Mucosa of descending colon (tissue), 3 donors: ENCODE measurements at regions not wholly inside any gene's neighbourhood (a gene's known extent, or its start where the extent isn't known, plus 50 kb on each side); places are given as distances from the start of the nearest gene placed in this dataset.

ENCODE experiments used
- ATAC-seq: fragments of 200-7000 bp; cut with Tn5 transposase; one replicate; pipeline ENCODE4 v1.9.1; 2020; ENCODE audit warnings: mild to moderate bottlenecking, moderate library complexity
- DNase-seq, 3 donors: peaks; one replicate each; pipeline ENCODE4 v3.0.0-alpha.2; 2020
- H3K36me3 ChIP-seq: fragments of 200-600 bp; one replicate; pipeline ENCODE4 v1.8.0; 2021; ENCODE audit warnings: low read depth, mild to moderate bottlenecking
- H3K4me1 ChIP-seq: fragments of 200-600 bp; one replicate; pipeline ENCODE4 v1.8.0; 2021; ENCODE audit warnings: low read depth, mild to moderate bottlenecking
- H3K4me3 ChIP-seq: fragments of 200-600 bp; one replicate; pipeline ENCODE4 v1.8.0; 2021; ENCODE audit warnings: mild to moderate bottlenecking
- H3K9me3 ChIP-seq: fragments of 200-600 bp; one replicate; pipeline ENCODE4 v1.8.0; 2021; ENCODE audit warnings: mild to moderate bottlenecking
- CTCF ChIP-seq: fragments of 200-600 bp; IDR thresholded peaks from one replicate; pipeline ENCODE4 v1.8.0; 2022; ENCODE audit warnings: antibody characterized with exemption, mild to moderate bottlenecking
- intact Hi-C, 2 donors: fragments of 100-400 bp; cut with DNase I in 1 of 2; cut with micrococcal nuclease in 1 of 2; formaldehyde crosslinking; loops; one replicate each; pipeline versions ENCODE4 v1.11.0 to v1.11.1; 2022; cut with DNase I, micrococcal nuclease
- donor health status: DM: no; HTN: no; CAD: no; lungs with moderate emphysema.
- donor health status: DM: no; HTN: no; CAD: no.
- donor health status: DM: no; HTN: yes; CAD: no.

GRCh38 chr2:120456867-120457266 lies 110.9 kb downstream of the INHBB start:
- H3K4me3 ChIP-seq = no peak overlapping the region
- H3K36me3 ChIP-seq = no peaks in the 10 kb centered on the region
- no peaks in the 10 kb centered on the region for H3K9me3 ChIP-seq
- intact Hi-C loops = no loop called here
- DNase-seq (no peak), ATAC-seq (no peak)
- TF ChIP-seq CTCF = no peak
- H3K4me1 ChIP-seq = no peaks in the 10 kb centered on the region

- DNase-seq (no peak), ATAC-seq (no peak)
- no peak overlapping the region for H3K4me3 ChIP-seq
- TF ChIP-seq CTCF = no peak
- intact Hi-C loops = no loop called here
- H3K36me3 ChIP-seq = no peaks in the 10 kb centered on the region
- no peaks in the 10 kb centered on the region for H3K9me3 ChIP-seq
- H3K4me1 ChIP-seq = no peaks in the 10 kb centered on the region
These were observed 114.6 kb downstream of the INHBB start for GRCh38 chr2:120460511-120460910.

- DNase-seq = no peak
- TF ChIP-seq CTCF = no peak
- H3K4me1 ChIP-seq = no peaks in the 10 kb centered on the region
- H3K36me3 ChIP-seq = no peaks in the 10 kb centered on the region
- no peaks in the 10 kb centered on the region for H3K9me3 ChIP-seq
- intact Hi-C loops = no loop called here
- ATAC-seq = no peak
- no peak overlapping the region for H3K4me3 ChIP-seq
These were observed 115.2 kb downstream of the INHBB start for GRCh38 chr2:120461092-120461491.

- DNase-seq = no peak
- H3K4me1 ChIP-seq = no peaks in the 10 kb centered on the region
- TF ChIP-seq CTCF = no peak
- H3K36me3 ChIP-seq = no peaks in the 10 kb centered on the region
- intact Hi-C loops = no loop called here
- no peaks in the 10 kb centered on the region for H3K9me3 ChIP-seq
- H3K4me3 ChIP-seq = no peak overlapping the region
- ATAC-seq = no peak
These were observed 115.9 kb downstream of the INHBB start for GRCh38 chr2:120461546-120462537.

- Histone ChIP-seq H3K4me1 (no peaks in the 10 kb centered on the region), H3K36me3 (no peaks in the 10 kb centered on the region), H3K9me3 (no peaks in the 10 kb centered on the region), H3K4me3 (no peak overlapping the region)
- ATAC-seq (no peak), DNase-seq (no peak)
- intact Hi-C loops = no loop called here
- TF ChIP-seq CTCF = no peak
These were observed 117.6 kb downstream of the INHBB start for GRCh38 chr2:120463527-120463926.
